ENCODE measurements at regions not wholly inside any gene's neighbourhood (a gene's known extent, or its start where the extent isn't known, plus 50 kb on each side); places are given as distances from the start of the nearest gene placed in this dataset.

- Histone ChIP-seq H4K20me1 (ENCODE audit: insufficient read depth, poor library complexity, severe bottlenecking) (no peaks in the 10 kb centered on the region), H3K4me1 (ENCODE audit: insufficient read depth) (peaks cover 4% of the 10 kb centered on the region), H3K27me3 (no peaks in the 10 kb centered on the region), H3K9me2 (replicated peaks; ENCODE audit: insufficient read depth) (no peaks in the 10 kb centered on the region), H2AFZ (no peak overlapping the region), H3K9me3 (ENCODE audit: low read depth) (no peaks in the 10 kb centered on the region), H3K79me2 (no peaks in the 10 kb centered on the region), H3K4me3 (no peak overlapping the region), H3K36me3 (replicated peaks; ENCODE audit: insufficient read depth, low read depth) (no peaks in the 10 kb centered on the region), H3K27ac (no peak overlapping the region), H3K4me2 (no peak overlapping the region)
- DNase-seq (ENCODE audit: low spot score): no peak
- WGBS (ENCODE audit: low lambda C conversion rate, missing lambda C conversion rate): 68% methylated on average over 9 of the region's 9 CpGs
- no peak for TF ChIP-seq CTCF (IDR thresholded peaks at IDR 0.05; ENCODE audit: poor library complexity)
- no peak for TF ChIP-seq EZH2phosphoT487 (IDR thresholded peaks at IDR 0.05; ENCODE audit: low read depth, severe bottlenecking, unreplicated experiment)
- no peak for TF ChIP-seq EZH2 (IDR thresholded peaks at IDR 0.05; ENCODE audit: borderline replicate concordance)
Observed at GRCh38 chr10:121087129-121087528, 236.0 kb downstream of the WDR11 start.

GRCh38 chr10:121087688-121088087 lies 236.5 kb downstream of the WDR11 start:
- H4K20me1 ChIP-seq (ENCODE audit: insufficient read depth, poor library complexity, severe bottlenecking): no peaks in the 10 kb centered on the region
- no peak overlapping the region for H3K27ac ChIP-seq
- no peaks in the 10 kb centered on the region for H3K36me3 ChIP-seq (replicated peaks; ENCODE audit: insufficient read depth, low read depth)
- H3K79me2 ChIP-seq: no peaks in the 10 kb centered on the region
- H3K27me3 ChIP-seq: no peaks in the 10 kb centered on the region
- no peak overlapping the region for H2AFZ ChIP-seq
- peaks cover 7% of the 10 kb centered on the region for H3K4me1 ChIP-seq (ENCODE audit: insufficient read depth)
- WGBS (ENCODE audit: low lambda C conversion rate, missing lambda C conversion rate): 95% methylated on average over 4 of the region's 4 CpGs
- no peaks in the 10 kb centered on the region for H3K9me3 ChIP-seq (ENCODE audit: low read depth)
- no peak overlapping the region for H3K4me2 ChIP-seq
- H3K4me3 ChIP-seq: no peak overlapping the region
- H3K9me2 ChIP-seq (replicated peaks; ENCODE audit: insufficient read depth): no peaks in the 10 kb centered on the region
- TF ChIP-seq CTCF (IDR thresholded peaks at IDR 0.05; ENCODE audit: poor library complexity) (no peak), EZH2 (IDR thresholded peaks at IDR 0.05; ENCODE audit: borderline replicate concordance) (no peak), EZH2phosphoT487 (IDR thresholded peaks at IDR 0.05; ENCODE audit: low read depth, severe bottlenecking, unreplicated experiment) (no peak)
- DNase-seq (ENCODE audit: low spot score): no peak

DNA sequence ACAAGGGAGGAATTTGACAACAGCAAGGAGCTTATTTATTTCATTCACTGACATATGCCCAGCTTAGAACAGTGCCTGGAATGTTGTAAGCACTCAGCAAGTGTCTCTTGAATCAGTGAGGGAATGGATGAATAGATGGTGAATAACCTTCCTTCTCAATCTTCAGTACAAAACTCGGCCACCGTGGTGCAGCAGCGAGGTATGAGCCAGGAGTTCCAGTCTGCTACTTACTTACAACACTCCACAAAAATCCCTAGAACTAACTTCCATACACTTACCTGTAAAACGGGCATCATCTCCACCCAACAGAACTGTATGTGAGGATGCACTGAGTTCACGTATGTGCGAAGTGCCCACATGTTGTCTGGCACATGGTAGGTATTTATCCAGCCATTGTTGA lies 237.4 kb downstream of the WDR11 start:
- Histone ChIP-seq H3K4me3 (no peak overlapping the region), H3K36me3 (replicated peaks; ENCODE audit: insufficient read depth, low read depth) (no peaks in the 10 kb centered on the region), H3K79me2 (no peaks in the 10 kb centered on the region), H3K4me2 (no peak overlapping the region), H3K9me2 (replicated peaks; ENCODE audit: insufficient read depth) (no peaks in the 10 kb centered on the region), H3K27me3 (no peaks in the 10 kb centered on the region), H3K9me3 (ENCODE audit: low read depth) (no peaks in the 10 kb centered on the region), H2AFZ (no peak overlapping the region), H3K4me1 (ENCODE audit: insufficient read depth) (peaks cover 7% of the 10 kb centered on the region), H3K27ac (no peak overlapping the region), H4K20me1 (ENCODE audit: insufficient read depth, poor library complexity, severe bottlenecking) (no peaks in the 10 kb centered on the region)
- peak; percentile 67 for DNase-seq (ENCODE audit: low spot score)
- WGBS (ENCODE audit: low lambda C conversion rate, missing lambda C conversion rate): 56% methylated on average over 6 of the region's 6 CpGs
- TF ChIP-seq CTCF (IDR thresholded peaks at IDR 0.05; ENCODE audit: poor library complexity) (peak; percentile 38), EZH2 (IDR thresholded peaks at IDR 0.05; ENCODE audit: borderline replicate concordance) (no peak), EZH2phosphoT487 (IDR thresholded peaks at IDR 0.05; ENCODE audit: low read depth, severe bottlenecking, unreplicated experiment) (no peak)

DNA sequence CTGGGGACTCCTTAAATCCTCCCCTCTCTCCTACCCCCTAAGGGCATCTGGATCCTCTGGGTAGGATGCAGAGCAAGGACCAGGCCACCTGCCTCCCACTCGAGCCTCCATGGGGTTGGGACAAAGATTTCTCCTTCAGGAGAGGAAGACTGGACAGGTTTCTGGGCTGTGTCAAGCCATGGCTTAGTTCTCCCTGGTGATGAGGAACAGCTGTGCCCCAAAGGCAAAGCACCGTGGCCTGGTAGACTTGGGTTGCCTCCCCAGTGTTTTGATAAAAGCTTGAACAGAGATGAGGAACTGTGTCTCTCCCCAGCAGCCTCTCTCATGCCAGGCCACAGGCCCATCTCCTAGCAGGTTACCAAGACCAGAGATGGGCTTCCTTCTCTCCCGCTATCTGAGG lies 238.3 kb downstream of the WDR11 start:
- Histone ChIP-seq H3K4me1 (ENCODE audit: insufficient read depth) (peaks cover 7% of the 10 kb centered on the region), H4K20me1 (ENCODE audit: insufficient read depth, poor library complexity, severe bottlenecking) (no peaks in the 10 kb centered on the region), H3K79me2 (no peaks in the 10 kb centered on the region), H3K4me3 (no peak overlapping the region), H3K9me2 (replicated peaks; ENCODE audit: insufficient read depth) (no peaks in the 10 kb centered on the region), H3K4me2 (no peak overlapping the region), H2AFZ (no peak overlapping the region), H3K36me3 (replicated peaks; ENCODE audit: insufficient read depth, low read depth) (no peaks in the 10 kb centered on the region), H3K9me3 (ENCODE audit: low read depth) (no peaks in the 10 kb centered on the region), H3K27me3 (no peaks in the 10 kb centered on the region), H3K27ac (no peak overlapping the region)
- no peak for DNase-seq (ENCODE audit: low spot score)
- TF ChIP-seq EZH2phosphoT487 (IDR thresholded peaks at IDR 0.05; ENCODE audit: low read depth, severe bottlenecking, unreplicated experiment): no peak
- no peak for TF ChIP-seq CTCF (IDR thresholded peaks at IDR 0.05; ENCODE audit: poor library complexity)
- no peak for TF ChIP-seq EZH2 (IDR thresholded peaks at IDR 0.05; ENCODE audit: borderline replicate concordance)
- WGBS (ENCODE audit: low lambda C conversion rate, missing lambda C conversion rate): 77% methylated on average over 3 of the region's 3 CpGs
